HG03108 (cell line): ENCODE measurements at regions not wholly inside any gene's neighbourhood (a gene's known extent, or its start where the extent isn't known, plus 50 kb on each side); places are given as distances from the start of the nearest gene placed in this dataset.

Experiments
- ATAC-seq: cut with Tn5 transposase; IDR thresholded peaks from one replicate; pipeline ENCODE4 v1.9.1; 2021; ENCODE audit warnings: moderate library complexity; ENCODE audit not compliant: unreplicated experiment

DNA sequence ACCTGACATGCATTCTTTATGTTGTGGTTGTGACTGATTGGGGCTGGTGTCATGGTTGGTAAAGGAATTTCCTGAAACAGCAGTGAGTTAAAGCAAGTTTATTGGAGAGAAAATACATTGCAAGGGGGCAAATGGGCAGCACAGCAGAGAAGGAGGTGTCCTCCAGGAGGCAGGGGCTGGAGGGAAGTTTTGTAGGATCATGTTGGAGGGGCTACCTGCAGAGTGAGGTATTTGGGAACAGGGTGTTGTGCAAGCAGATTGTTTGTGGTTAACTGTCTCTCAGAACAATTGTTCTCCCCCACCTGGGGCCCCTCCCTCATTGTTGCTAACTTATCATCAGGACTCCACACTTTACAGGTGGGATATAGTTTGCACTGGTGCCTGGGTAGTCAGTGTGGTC, 196.0 kb downstream of the NSUN3 start:
- ATAC-seq: no peak

DNA sequence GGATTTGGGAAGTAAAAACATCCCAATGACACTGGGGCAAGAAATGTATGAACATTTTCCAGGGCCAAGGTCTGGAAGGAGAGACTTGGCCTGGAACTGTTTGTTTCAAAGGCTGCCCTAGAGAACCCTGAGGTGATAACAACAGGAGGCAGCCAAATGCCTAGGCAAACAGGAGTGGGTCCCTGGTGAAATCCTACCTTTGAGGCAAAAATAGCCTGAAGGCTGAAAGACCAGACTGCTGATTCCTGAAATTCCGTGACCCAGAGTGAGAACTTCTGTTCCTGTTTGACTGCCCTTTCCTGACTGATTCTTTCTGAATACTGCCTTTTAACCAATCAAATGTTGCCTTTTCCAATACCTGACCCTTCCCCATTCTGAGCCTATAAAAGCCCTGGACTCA, 196.4 kb downstream of the NSUN3 start:
- ATAC-seq: no peak

- no peak for ATAC-seq
Observed at GRCh38 chr3:94269763-94270162, 206.9 kb downstream of the NSUN3 start.

- ATAC-seq: no peak
Observed at GRCh38 chr3:94272016-94272415, 209.2 kb downstream of the NSUN3 start.

DNA sequence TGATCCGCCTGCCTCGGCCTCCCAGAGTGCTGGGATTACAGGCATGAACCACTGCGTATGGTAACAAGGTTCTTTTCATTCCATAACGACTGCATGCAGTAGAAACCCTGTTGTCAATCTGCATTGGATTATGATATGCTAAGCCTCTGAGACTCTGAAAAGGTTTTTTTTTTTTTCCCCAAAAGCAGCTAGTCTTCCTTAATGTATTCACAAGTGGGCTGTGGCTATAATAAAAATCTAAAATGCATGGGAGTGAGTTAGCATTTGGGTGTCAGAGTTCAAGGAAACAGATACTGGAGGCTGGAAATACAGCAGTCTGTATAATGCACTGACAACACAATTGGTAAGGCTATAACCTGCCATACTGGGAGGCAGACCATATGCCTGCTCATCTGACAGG, 218.1 kb downstream of the NSUN3 start:
- no peak for ATAC-seq

DNA sequence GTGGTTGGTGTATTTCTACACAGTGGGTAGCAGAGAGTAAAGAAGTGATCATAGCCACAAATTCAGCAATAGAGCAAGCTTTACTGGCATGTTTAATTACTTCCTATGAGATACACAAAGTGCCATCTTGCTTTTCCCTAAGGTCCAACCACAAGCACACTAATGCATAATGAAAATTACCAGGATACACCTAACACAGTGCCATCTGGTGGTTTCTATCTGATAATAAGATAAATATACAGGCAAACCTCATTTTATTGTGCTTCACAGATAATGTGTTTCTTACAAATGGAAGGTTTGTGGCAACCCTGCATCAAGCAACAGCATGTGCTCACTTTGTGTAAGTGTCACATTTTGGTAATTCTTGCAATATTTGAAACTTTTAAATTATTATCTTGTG, 223.0 kb downstream of the NSUN3 start:
- no peak for ATAC-seq

DNA sequence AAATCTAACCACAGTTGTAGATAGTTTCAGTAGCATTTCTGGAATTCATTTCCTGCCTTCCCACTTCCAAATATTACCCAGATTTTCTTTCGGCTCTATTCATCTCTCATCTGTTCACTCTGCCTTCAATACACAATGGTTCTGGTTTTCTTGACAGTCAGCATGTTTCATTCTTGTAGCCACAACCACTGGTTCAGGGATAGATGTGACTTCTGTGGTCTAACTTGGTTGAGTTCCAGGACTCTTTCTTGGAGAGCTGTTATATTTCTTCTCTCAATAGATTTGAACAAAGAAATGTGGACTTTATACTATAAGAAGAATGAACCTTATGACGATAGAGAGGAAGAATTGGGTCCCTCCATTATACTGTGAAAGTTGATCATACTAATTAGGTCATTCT, 228.8 kb downstream of the NSUN3 start:
- ATAC-seq: no peak

DNA sequence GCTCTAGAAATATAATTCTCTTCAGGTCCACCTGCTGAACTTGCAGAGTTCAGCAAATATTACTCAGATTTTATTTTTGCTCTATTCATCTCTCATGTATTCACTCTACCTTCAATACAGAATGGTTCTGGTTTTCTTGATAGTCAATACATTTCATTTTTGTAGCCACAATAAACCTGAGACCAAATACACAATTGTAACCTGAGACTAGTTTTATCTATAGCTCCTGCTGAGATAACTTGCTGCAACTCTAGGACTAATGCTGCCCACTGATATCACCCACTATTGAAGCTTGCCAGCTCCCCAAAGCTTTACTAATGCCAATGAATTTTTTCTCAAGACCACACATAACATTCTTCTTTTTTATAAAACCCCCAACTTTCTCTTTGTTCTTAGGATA, 229.3 kb downstream of the NSUN3 start:
- ATAC-seq: no peak

- ATAC-seq: no peak
Observed at GRCh38 chr3:94293793-94294195, 230.9 kb downstream of the NSUN3 start.

- no peak for ATAC-seq
Observed at GRCh38 chr3:94294806-94295205, 231.9 kb downstream of the NSUN3 start.

DNA sequence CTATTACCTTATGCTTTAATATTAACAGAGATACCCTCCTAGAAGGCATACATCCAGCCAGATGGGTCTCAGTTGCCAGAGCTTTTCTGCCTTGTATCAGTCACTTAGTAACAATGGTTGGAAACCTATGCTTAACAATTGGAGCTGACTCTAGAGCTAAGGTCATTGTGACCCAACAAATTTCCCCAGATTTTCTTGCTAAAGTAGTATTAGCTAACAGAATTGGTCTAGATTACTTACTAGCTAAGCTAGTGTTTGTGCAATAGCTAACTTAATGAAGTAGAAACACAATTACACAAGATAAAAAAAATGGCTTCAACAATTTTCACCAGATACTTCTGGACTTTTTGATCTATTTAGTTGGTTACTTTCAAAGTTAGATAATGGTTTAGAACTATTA, 236.9 kb downstream of the NSUN3 start:
- ATAC-seq: no peak

- no peak for ATAC-seq
Observed at GRCh38 chr3:94301366-94301765, 238.5 kb downstream of the NSUN3 start.

DNA sequence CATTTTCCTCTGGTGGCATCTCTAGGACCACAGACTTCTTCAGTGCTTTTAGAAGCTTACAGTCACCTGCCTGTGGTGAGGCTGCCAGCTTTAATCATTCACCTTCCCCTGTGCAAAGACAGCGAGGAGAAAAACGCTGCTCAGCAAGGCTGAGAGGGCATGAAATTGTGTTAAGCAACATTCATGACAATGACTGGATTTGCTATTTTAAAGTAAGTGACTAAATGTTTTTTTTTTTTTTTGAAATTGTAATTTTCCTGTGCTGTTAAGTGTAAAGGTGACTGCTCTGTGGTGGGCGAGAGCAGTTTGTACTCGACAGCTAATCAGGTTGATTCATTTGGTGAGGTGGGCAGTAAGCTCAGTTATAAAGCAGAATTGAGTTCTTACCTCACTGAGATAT, 240.4 kb downstream of the NSUN3 start:
- ATAC-seq: no peak

- ATAC-seq: no peak
Observed at GRCh38 chr3:94303897-94304296, 241.0 kb downstream of the NSUN3 start.

DNA sequence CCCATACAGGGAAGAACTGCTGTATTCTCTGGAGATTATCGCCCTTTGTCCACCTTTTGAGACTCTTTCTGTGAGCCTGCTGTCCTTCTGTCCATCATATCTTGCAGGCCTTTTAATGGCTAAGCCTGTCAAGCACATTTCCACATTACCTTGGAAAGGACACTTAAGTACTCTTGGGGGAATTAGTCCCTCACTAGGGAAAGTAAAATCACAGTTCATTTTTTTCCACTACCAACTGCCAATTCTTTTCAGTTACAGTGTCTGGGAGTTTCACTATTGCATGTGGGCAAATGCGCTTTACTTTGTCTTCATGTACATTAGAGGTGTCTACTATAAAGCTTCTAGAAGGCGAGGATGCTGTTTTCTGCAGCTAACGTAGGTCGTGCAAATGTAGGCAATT, 242.1 kb downstream of the NSUN3 start:
- ATAC-seq: no peak

GRCh38 chr3:94305835-94306611, 243.2 kb downstream of the NSUN3 start:
- no peak for ATAC-seq

GRCh38 chr3:94307588-94307987, 244.7 kb downstream of the NSUN3 start:
- ATAC-seq: no peak

DNA sequence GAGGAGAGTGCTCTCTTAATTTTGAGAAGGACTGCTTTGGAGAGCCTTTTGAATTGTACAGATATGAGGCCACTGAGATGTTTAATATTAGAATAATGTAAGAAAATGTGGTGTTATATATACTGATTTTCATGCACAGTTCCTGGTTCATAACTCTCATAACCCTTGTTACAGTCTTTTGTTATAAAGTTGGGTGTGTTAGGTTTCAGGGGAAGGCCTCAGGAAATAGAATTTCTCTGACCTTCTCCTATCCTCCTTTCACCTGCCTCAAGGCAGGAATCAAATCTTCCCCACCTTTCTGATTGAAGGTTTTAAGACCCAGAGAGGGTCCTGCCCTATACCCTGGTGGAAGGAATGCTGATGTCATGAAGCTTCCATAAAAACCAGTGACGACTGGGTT, 245.9 kb downstream of the NSUN3 start:
- ATAC-seq: no peak

- no peak for ATAC-seq
Observed at GRCh38 chr3:94310341-94311135, 247.7 kb downstream of the NSUN3 start.

GRCh38 chr3:94311651-94312050, 248.8 kb downstream of the NSUN3 start:
- no peak for ATAC-seq

DNA sequence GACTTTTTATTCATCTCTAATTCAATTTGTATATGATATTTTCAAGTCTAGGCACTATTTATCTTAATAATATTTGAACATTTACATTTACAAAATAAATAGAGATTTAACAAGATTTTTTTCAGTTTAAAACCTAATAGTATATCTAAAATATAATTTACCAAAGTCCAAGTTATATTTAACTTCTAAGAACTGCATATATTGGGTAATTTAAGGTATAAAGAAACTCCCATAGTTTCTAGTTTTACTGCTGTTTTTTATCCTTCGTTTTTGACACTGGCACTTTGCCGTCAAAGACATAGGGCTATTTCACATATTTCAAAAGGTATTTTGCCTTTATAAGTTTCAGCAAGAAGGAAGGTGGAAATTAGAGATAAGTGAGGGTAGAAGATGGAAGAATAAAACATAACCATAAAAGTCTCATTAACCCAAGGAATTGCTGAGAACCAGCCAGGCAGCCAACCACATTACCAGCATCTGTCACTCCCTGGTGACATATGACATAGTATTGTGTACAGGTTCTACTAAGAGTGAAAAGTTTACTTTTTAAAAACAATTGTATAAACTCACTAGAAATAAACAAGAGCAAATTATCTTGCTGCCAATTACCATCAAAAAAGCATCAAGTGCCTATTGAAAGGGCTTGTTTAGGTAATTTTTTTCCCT, 251.5 kb downstream of the NSUN3 start:
- no peak for ATAC-seq

GRCh38 chr3:94317017-94317416, 254.2 kb downstream of the NSUN3 start:
- no peak for ATAC-seq
